Skeletal muscle satellite cell (primary cell): ENCODE measurements at regions not wholly inside any gene's neighbourhood (a gene's known extent, or its start where the extent isn't known, plus 50 kb on each side); places are given as distances from the start of the nearest gene placed in this dataset.
A peak's percentile ranks its signal among the peaks of the same experiment; 100 is the strongest.

Experiments used
- H3K27me3 ChIP-seq: 2 replicates; pipeline ENCODE4 v1.7.0; 2013; ENCODE audit warnings: low read length; ENCODE audit not compliant: control insufficient read depth, insufficient read depth
- H3K36me3 ChIP-seq: 2 replicates; pipeline ENCODE4 v1.7.0; 2013; ENCODE audit warnings: mild to moderate bottlenecking, control low read depth, low read length; ENCODE audit not compliant: insufficient read depth
- H3K4me1 ChIP-seq: 2 replicates; pipeline ENCODE4 v1.7.0; 2013; ENCODE audit warnings: low read length; ENCODE audit not compliant: control insufficient read depth, insufficient read depth
- H3K4me2 ChIP-seq: 2 replicates; pipeline ENCODE4 v1.7.0; 2013; ENCODE audit warnings: mild to moderate bottlenecking, low read length
- H3K4me3 ChIP-seq: 2 replicates; pipeline ENCODE4 v1.7.0; 2013; ENCODE audit warnings: low read length
- H3K9ac ChIP-seq: 2 replicates; pipeline ENCODE4 v1.7.0; 2013; ENCODE audit warnings: mild to moderate bottlenecking, low read depth, low read length, moderate library complexity
- H3K9me3 ChIP-seq: replicated peaks from 2 replicates; pipeline ENCODE4 v1.7.0; 2013; ENCODE audit warnings: mild to moderate bottlenecking, control low read depth, low read length

DNA sequence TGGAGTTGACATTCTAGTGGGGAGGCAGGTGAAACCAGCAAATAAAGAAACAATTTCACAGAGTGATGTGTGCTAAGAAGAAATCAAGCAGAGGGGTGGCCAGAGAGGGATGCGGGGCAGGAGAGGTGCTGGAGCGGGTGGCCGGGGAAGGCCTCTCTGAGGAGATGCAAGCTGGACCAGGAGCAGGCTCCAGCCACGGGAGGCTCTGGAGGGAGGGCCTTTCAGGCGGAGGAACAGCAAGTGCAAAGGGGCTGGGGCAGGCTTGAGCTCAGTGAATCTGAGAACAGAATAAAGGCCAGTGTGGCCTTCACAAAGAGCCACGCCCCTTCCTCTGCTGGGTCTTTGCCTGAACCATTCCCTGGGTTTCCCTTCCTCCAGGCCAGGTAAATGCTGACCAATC, 73.2 kb upstream of the NEURL1B start:
- no peak overlapping the region for H3K4me2 ChIP-seq
- H3K36me3 ChIP-seq: no peaks in the 10 kb centered on the region
- no peak overlapping the region for H3K4me3 ChIP-seq
- H3K4me1 ChIP-seq: no peaks in the 10 kb centered on the region
- H3K9ac ChIP-seq: no peak overlapping the region
- H3K27me3 ChIP-seq: peaks cover 83% of the 10 kb centered on the region
- H3K9me3 ChIP-seq: no peaks in the 10 kb centered on the region

DNA sequence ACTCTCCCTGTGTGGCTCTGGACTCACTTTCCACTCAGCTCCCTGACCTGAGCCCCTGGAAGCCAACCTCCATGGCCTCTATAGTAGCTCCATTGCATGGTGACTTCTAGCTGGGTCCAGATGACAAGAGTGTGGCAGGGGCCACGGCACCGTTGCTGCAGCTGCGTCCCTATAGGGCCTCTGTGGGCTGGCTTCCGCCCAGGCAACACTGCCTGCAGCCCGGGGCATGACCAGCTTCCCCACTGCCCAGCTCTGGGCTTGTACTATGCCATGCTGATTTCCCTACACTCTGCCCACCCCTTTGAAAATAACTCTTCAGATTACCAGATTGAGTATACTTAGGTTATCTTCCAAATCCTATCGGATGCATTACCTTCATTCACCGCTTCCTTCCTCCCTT, 73.8 kb upstream of the NEURL1B start:
- H3K4me2 ChIP-seq: no peak overlapping the region
- H3K4me1 ChIP-seq: no peaks in the 10 kb centered on the region
- H3K9ac ChIP-seq: no peak overlapping the region
- no peaks in the 10 kb centered on the region for H3K36me3 ChIP-seq
- H3K27me3 ChIP-seq: peaks cover 82% of the 10 kb centered on the region
- H3K4me3 ChIP-seq: no peak overlapping the region
- H3K9me3 ChIP-seq: no peaks in the 10 kb centered on the region

DNA sequence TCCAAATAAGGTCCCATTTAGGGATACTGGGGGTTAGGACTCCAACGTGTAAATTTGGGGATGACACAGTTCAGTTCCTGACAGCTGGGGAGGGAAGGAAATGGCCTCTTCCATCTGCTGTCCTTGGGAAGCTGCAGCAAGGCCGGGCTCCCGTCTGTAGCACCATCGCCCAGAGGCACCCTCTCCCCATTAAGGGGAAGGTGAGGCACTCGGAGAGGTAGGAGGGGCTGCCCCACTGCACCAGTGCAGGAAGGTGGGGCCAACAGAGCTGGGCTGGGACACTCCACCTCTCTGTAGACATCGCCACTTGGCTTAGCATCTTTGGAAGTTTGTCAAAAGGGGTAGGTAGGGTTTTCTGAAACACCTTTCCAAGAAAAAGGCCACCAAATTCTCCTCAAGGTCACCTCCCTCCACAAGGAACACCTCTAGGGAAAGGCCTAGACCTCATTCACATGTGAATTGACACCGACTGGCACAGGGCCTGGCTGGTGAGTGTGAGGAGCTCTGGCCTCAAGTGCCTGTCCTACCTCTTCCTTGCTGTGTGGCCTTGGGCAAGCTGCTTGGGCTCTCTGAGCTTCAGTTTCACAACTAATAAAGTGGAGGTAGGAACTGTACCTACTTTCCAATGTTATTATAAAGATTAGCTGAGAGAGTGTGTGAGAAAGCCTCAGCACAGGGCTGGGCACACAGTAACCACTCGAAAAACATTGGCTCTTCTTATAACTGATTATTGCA, 75.0 kb upstream of the NEURL1B start:
- no peak overlapping the region for H3K4me2 ChIP-seq
- no peaks in the 10 kb centered on the region for H3K9me3 ChIP-seq
- peaks cover 74% of the 10 kb centered on the region for H3K27me3 ChIP-seq
- peaks cover under 1% of the 10 kb centered on the region for H3K4me1 ChIP-seq
- H3K9ac ChIP-seq: no peak overlapping the region
- H3K4me3 ChIP-seq: no peak overlapping the region
- H3K36me3 ChIP-seq: no peaks in the 10 kb centered on the region

DNA sequence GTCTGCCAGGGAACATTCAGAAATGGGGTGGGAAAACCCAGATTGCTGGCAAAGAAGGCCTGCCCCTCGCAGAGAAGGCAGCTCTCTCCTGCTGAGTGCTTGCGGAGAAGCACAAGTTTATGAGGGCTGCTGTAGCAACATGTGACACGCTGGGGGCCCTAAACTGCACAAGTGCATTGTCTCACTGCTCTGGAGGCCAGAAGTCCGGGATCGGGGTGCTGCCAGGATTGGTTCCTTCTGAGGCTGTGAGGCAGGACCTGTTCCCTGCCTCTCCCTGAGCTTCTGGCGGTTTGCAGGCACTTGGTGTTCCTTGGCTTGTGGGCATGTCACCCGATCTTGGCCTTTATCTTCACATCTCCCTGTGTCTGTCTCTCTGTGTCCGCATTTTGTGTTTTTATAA, 75.6 kb upstream of the NEURL1B start:
- no peak overlapping the region for H3K4me2 ChIP-seq
- H3K36me3 ChIP-seq: no peaks in the 10 kb centered on the region
- H3K9me3 ChIP-seq: no peaks in the 10 kb centered on the region
- no peak overlapping the region for H3K9ac ChIP-seq
- H3K27me3 ChIP-seq: peaks cover 70% of the 10 kb centered on the region
- peaks cover 7% of the 10 kb centered on the region for H3K4me1 ChIP-seq
- no peak overlapping the region for H3K4me3 ChIP-seq

DNA sequence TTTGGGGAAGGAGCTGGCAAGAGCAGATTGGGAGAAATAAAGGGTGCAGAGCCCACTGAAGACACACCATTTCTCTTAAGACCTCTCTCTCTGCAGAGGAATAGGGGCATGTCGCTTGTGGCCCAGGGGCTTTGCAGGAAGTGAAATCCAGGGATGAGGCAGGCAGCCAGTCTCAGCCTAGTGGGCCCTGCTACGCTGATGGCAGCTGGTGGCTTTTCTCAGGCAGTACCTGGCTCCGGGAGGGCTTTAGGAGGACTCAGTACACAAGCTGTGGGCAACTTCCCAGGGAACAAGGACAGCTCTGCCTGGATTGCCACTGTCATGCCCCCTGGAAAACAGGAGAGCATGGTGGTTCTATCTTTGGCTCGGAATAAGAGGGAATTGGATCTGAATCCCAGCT, 76.2 kb upstream of the NEURL1B start:
- no peak overlapping the region for H3K9ac ChIP-seq
- H3K4me2 ChIP-seq: no peak overlapping the region
- H3K27me3 ChIP-seq: peaks cover 64% of the 10 kb centered on the region
- no peaks in the 10 kb centered on the region for H3K9me3 ChIP-seq
- no peak overlapping the region for H3K4me3 ChIP-seq
- no peaks in the 10 kb centered on the region for H3K36me3 ChIP-seq
- H3K4me1 ChIP-seq: peaks cover 8% of the 10 kb centered on the region

DNA sequence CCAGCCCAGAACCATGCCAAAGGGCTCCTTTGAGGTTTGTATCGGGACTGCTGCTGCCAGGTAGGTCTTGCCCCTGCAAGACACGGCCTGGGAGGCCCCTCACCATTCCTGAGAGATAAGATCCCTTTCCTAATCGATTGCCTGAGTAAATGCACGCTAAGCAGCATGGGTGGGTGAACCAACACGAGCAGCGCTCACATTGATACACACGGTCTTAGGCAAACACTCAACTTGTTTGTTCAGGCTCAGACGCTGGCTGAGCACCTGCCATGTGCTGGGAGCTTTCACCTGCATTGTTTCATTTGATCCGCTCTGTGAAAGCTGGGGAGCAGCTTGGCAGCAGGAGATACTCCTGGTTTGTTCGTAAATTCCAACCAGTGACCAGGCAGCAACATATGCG, 76.9 kb upstream of the NEURL1B start:
- no peaks in the 10 kb centered on the region for H3K36me3 ChIP-seq
- no peak overlapping the region for H3K4me3 ChIP-seq
- H3K9ac ChIP-seq: no peak overlapping the region
- no peaks in the 10 kb centered on the region for H3K9me3 ChIP-seq
- H3K4me1 ChIP-seq: peaks cover 8% of the 10 kb centered on the region
- peaks cover 57% of the 10 kb centered on the region for H3K27me3 ChIP-seq
- H3K4me2 ChIP-seq: no peak overlapping the region

DNA sequence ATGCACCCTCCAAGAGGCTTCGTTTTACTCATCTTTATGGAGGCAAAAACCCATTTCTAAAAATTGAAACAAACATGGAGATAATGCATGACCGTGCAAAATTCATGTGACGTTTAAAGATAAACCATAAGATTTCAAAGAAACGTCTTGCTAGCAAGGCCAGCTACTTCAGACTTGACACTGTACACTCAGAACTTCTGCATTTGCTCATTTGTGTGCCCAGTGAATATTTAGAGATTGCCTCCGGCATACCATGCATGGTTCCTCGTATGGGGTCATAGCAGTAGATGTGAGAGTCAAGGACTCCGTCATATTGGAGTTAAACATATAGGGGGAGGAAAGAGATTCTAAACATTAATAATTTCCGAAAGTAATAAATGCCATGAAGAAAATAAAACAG, 78.6 kb upstream of the NEURL1B start:
- no peaks in the 10 kb centered on the region for H3K36me3 ChIP-seq
- no peak overlapping the region for H3K4me3 ChIP-seq
- H3K4me1 ChIP-seq: peaks cover 16% of the 10 kb centered on the region
- no peak overlapping the region for H3K9ac ChIP-seq
- no peaks in the 10 kb centered on the region for H3K9me3 ChIP-seq
- no peak overlapping the region for H3K4me2 ChIP-seq
- H3K27me3 ChIP-seq: peaks cover 60% of the 10 kb centered on the region

DNA sequence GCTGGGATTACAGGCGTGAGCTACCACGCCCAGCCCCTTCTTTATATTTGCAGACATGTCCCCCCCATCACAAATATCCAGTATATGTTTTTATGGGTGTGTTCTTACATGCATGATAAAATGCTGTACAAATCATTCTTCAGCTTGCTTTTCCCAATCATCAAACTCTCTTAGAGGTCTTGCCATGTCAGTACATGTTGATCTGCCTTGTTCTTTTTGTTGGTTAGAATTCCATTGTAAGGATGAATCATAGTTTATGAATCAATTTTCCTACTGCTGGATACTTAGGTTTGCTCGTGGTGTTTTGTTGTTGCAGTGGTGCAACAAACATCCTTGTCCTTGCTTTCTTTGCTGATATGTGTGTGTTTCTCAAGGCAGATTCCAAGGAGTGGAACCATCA, 79.9 kb upstream of the NEURL1B start:
- no peak overlapping the region for H3K9ac ChIP-seq
- no peaks in the 10 kb centered on the region for H3K9me3 ChIP-seq
- H3K4me3 ChIP-seq: no peak overlapping the region
- H3K4me1 ChIP-seq: peaks cover 16% of the 10 kb centered on the region
- no peak overlapping the region for H3K4me2 ChIP-seq
- peaks cover 62% of the 10 kb centered on the region for H3K27me3 ChIP-seq
- no peaks in the 10 kb centered on the region for H3K36me3 ChIP-seq

DNA sequence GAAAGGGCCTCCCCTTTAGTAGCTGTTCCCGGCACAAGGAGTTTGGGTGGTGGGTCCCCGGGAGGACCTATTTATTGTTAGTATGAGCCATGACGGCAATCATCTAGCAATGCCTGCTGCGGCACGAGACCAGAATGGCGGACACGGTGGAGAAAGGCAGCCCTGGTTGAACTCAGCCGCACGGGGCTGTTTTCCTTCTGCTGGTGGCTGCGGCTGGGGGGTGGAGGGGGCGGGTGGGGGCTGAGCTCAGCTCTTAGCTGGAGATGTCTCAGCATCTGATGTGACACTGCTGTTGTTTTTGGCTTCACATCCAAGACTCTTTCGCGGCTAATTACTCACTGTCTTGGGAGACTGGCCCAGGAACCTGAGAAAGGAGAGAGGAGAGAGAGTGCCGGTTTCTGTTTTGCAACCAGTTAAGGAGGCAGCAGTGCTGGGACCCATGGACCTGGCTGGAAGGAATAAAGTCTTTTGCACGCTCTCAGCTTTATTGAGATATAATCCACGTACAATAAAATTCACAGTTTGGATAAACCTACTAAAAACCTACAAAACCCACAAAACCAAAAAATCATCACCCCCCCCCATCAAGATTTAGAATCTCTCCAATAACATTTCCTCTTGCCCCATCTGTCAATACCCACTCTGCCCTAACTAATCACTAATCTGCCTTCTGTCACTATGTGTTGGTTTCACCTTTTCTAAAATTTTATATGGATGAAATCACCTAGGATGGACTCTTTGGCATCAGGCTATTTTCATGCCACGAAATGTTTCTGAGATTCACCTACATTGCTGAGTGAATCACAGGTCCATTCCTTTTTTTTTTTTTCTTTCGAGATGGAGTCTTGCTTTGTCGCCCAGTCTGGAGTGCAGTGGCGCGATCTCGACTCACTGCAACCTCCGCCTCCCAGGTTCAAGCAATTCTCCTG, 81.8 kb upstream of the NEURL1B start:
- Histone ChIP-seq H3K36me3 (no peaks in the 10 kb centered on the region), H3K27me3 (peaks cover 55% of the 10 kb centered on the region), H3K4me1 (peaks cover 16% of the 10 kb centered on the region), H3K9ac (peak overlapping the region; percentile 30), H3K4me2 (peak overlapping the region; percentile 88), H3K9me3 (no peaks in the 10 kb centered on the region), H3K4me3 (peak overlapping the region; percentile 63)

DNA sequence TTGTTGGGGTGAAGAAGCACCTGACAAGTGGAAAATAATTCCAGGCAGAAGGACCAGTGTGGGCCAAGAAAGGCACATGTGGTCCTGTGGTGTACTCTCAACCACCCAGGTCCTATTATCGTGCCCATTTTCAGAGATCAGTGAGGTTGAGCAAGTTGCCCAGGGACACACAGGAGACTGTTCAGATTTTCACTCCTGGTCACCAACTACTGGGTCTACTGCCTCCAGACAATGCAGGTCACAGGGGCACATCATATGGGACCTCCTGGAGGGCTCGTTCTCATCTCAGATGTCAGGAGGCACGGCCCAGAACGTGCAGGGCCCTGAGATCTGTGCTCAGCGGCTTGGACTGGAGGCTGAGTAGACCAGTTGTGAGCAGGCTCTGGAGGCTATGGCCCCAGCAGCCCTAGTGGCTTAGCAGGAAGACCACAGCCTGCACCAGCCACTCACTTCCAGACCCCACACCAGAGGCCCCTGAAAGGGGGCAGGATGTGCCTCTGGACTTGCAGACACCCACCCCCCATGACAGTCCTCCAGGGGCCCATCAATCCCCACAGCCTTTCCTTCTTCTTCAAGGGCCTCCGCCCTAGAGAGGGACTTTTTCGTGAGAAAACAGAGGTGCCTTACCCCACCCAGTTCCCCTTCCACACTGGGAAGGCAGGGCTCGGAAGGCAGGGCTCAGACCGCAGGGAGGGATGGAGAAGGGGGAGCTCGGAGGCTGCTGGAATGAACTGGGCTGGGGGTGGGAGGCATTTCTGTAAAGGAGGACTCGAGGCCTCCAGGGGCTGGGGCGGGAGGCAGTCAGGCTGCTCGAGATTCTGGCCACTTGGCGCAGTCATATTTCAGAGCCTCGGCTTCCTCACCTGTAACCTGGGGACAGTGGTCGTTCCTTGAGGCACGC, 82.7 kb upstream of the NEURL1B start:
- Histone ChIP-seq H3K27me3 (peaks cover 53% of the 10 kb centered on the region), H3K4me2 (peak overlapping the region; percentile 88), H3K4me3 (peak overlapping the region; percentile 63), H3K4me1 (peaks cover 16% of the 10 kb centered on the region), H3K9ac (peak overlapping the region; percentile 30), H3K36me3 (no peaks in the 10 kb centered on the region), H3K9me3 (no peaks in the 10 kb centered on the region)

DNA sequence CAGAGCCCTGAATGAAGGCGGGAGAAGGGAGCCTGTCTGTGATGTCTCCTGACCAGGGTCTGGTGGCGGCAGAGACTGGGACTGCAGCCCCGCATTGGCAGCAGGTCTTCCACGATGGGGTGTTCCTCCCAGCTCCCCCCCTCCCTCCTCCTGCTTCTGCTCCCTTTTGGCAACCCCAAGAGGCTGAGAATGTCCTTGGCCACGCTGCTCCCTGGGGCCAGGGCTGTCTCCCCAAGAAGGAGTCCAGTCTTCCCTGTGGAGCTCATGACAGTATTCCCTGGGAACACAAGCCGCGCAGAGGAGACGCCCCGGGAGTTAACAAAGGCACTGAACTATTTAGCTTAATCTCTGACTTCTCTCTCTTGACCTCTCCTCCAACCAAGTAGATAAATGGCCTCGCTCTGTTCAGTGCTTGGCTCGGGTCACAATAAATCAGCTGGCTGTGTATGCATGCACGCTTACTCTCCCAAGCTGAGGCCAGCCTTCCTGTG, 84.0 kb upstream of the NEURL1B start:
- no peak overlapping the region for H3K4me3 ChIP-seq
- H3K9me3 ChIP-seq: no peaks in the 10 kb centered on the region
- no peak overlapping the region for H3K9ac ChIP-seq
- H3K4me2 ChIP-seq: no peak overlapping the region
- no peaks in the 10 kb centered on the region for H3K36me3 ChIP-seq
- peaks cover 58% of the 10 kb centered on the region for H3K27me3 ChIP-seq
- H3K4me1 ChIP-seq: peaks cover 16% of the 10 kb centered on the region
